HUES48 (cell line): ENCODE measurements at regions not wholly inside any gene's neighbourhood (a gene's known extent, or its start where the extent isn't known, plus 50 kb on each side); places are given as distances from the start of the nearest gene placed in this dataset.

ENCODE experiments used
- H3K27ac ChIP-seq: one replicate; pipeline ENCODE4 v1.7.0; 2013; ENCODE audit warnings: low read depth, low read length, inconsistent platforms
- H3K27me3 ChIP-seq: 2 replicates; pipeline ENCODE4 v1.6.1; 2013; ENCODE audit warnings: mild to moderate bottlenecking, low read length; ENCODE audit not compliant: control insufficient read depth, insufficient read depth
- H3K36me3 ChIP-seq: 2 replicates; pipeline ENCODE4 v1.6.1; 2013; ENCODE audit warnings: low read length; ENCODE audit not compliant: control insufficient read depth, insufficient read depth
- H3K4me1 ChIP-seq: 2 replicates; pipeline ENCODE4 v1.6.1; 2013; ENCODE audit warnings: mild to moderate bottlenecking, low read length; ENCODE audit not compliant: control insufficient read depth, insufficient read depth
- H3K4me3 ChIP-seq: 2 replicates; pipeline ENCODE4 v1.5.1; 2013; ENCODE audit warnings: mild to moderate bottlenecking, low read depth, low read length
- H3K9ac ChIP-seq: 2 replicates; pipeline ENCODE4 v1.6.1; 2013; ENCODE audit warnings: mild to moderate bottlenecking, low read depth, low read length, moderate library complexity
- H3K9me3 ChIP-seq: 2 replicates; pipeline ENCODE4 v1.6.1; 2013; ENCODE audit warnings: low read length; ENCODE audit not compliant: control insufficient read depth, insufficient read depth

- H3K4me3 ChIP-seq: no peak overlapping the region
- peaks cover 22% of the 10 kb centered on the region for H3K27me3 ChIP-seq
- peaks cover 20% of the 10 kb centered on the region for H3K4me1 ChIP-seq
- H3K27ac ChIP-seq: no peak overlapping the region
- no peaks in the 10 kb centered on the region for H3K36me3 ChIP-seq
- no peaks in the 10 kb centered on the region for H3K9me3 ChIP-seq
- no peak overlapping the region for H3K9ac ChIP-seq
Measured at GRCh38 chr9:38342532-38342931, 50.0 kb upstream of the ALDH1B1 start.

- peaks cover 24% of the 10 kb centered on the region for H3K27me3 ChIP-seq
- peaks cover 19% of the 10 kb centered on the region for H3K4me1 ChIP-seq
- no peaks in the 10 kb centered on the region for H3K9me3 ChIP-seq
- no peak overlapping the region for H3K9ac ChIP-seq
- H3K36me3 ChIP-seq: no peaks in the 10 kb centered on the region
- no peak overlapping the region for H3K27ac ChIP-seq
- H3K4me3 ChIP-seq: no peak overlapping the region
Measured at GRCh38 chr9:38342096-38342495, 50.4 kb upstream of the ALDH1B1 start.

- Histone ChIP-seq H3K27ac (no peak overlapping the region), H3K4me3 (no peak overlapping the region), H3K27me3 (peaks cover 8% of the 10 kb centered on the region; the same call in 1 of the 2 replicates), H3K4me1 (peaks cover 19% of the 10 kb centered on the region; the same call in 1 of the 2 replicates), H3K36me3 (no peaks in the 10 kb centered on the region), H3K9me3 (no peaks in the 10 kb centered on the region), H3K9ac (no peak overlapping the region)
Measured at GRCh38 chr9:38339496-38339895, 53.0 kb upstream of the ALDH1B1 start.

GRCh38 chr9:38339087-38339486 is 53.4 kb upstream of the ALDH1B1 start:
- H3K9ac ChIP-seq: no peak overlapping the region
- H3K36me3 ChIP-seq: no peaks in the 10 kb centered on the region
- H3K9me3 ChIP-seq: no peaks in the 10 kb centered on the region
- no peak overlapping the region for H3K27ac ChIP-seq
- H3K4me3 ChIP-seq: no peak overlapping the region
- H3K4me1 ChIP-seq: peaks cover 19% of the 10 kb centered on the region
- peaks cover 8% of the 10 kb centered on the region; the same call in 1 of the 2 replicates for H3K27me3 ChIP-seq

GRCh38 chr9:38338342-38339018 is 54.0 kb upstream of the ALDH1B1 start:
- Histone ChIP-seq H3K27ac (no peak overlapping the region), H3K9ac (no peak overlapping the region)

GRCh38 chr9:38337706-38338264 is 54.7 kb upstream of the ALDH1B1 start:
- Histone ChIP-seq H3K4me1 (peaks cover 19% of the 10 kb centered on the region), H3K27ac (no peak overlapping the region), H3K9ac (no peak overlapping the region), H3K9me3 (no peaks in the 10 kb centered on the region), H3K36me3 (no peaks in the 10 kb centered on the region), H3K4me3 (no peak overlapping the region), H3K27me3 (peaks cover 2% of the 10 kb centered on the region; the same call in 1 of the 2 replicates)

More at GRCh38 chr9:38338342-38339018, 54.0 kb upstream of the ALDH1B1 start:
- Histone ChIP-seq H3K36me3 (no peaks in the 10 kb centered on the region), H3K4me1 (peaks cover 19% of the 10 kb centered on the region), H3K27me3 (peaks cover 5% of the 10 kb centered on the region; the same call in 1 of the 2 replicates), H3K9me3 (no peaks in the 10 kb centered on the region), H3K4me3 (no peak overlapping the region)

- Histone ChIP-seq H3K4me3 (no peak overlapping the region), H3K36me3 (no peaks in the 10 kb centered on the region), H3K9me3 (no peaks in the 10 kb centered on the region), H3K4me1 (peaks cover 19% of the 10 kb centered on the region), H3K27ac (no peak overlapping the region), H3K27me3 (peaks cover 2% of the 10 kb centered on the region; the same call in 1 of the 2 replicates), H3K9ac (no peak overlapping the region)
Measured at GRCh38 chr9:38337181-38337580, 55.3 kb upstream of the ALDH1B1 start.

GRCh38 chr9:38336341-38336740 is 56.2 kb upstream of the ALDH1B1 start:
- no peaks in the 10 kb centered on the region for H3K9me3 ChIP-seq
- no peak overlapping the region for H3K9ac ChIP-seq
- peaks cover 19% of the 10 kb centered on the region for H3K4me1 ChIP-seq
- H3K27ac ChIP-seq: no peak overlapping the region
- 0 out of 2 replicates have a peak, but pooled peaks cover 2% of the 10 kb centered on the region for H3K27me3 ChIP-seq
- no peaks in the 10 kb centered on the region for H3K36me3 ChIP-seq
- no peak overlapping the region for H3K4me3 ChIP-seq

- Histone ChIP-seq H3K9me3 (no peaks in the 10 kb centered on the region), H3K27me3 (0 out of 2 replicates have a peak, but pooled peaks cover 2% of the 10 kb centered on the region), H3K4me3 (no peak overlapping the region), H3K27ac (no peak overlapping the region), H3K4me1 (peaks cover 19% of the 10 kb centered on the region), H3K36me3 (no peaks in the 10 kb centered on the region), H3K9ac (no peak overlapping the region)
Measured at GRCh38 chr9:38335686-38336085, 56.8 kb upstream of the ALDH1B1 start.

- Histone ChIP-seq H3K4me3 (no peak overlapping the region), H3K9me3 (no peaks in the 10 kb centered on the region)
Measured at GRCh38 chr9:38334234-38334633, 58.3 kb upstream of the ALDH1B1 start.

GRCh38 chr9:38333047-38333446 is 59.5 kb upstream of the ALDH1B1 start:
- Histone ChIP-seq H3K9me3 (no peaks in the 10 kb centered on the region), H3K9ac (no peak overlapping the region), H3K4me1 (peaks cover 19% of the 10 kb centered on the region), H3K36me3 (no peaks in the 10 kb centered on the region), H3K27ac (no peak overlapping the region), H3K4me3 (no peak overlapping the region), H3K27me3 (0 out of 2 replicates have a peak, but pooled peaks cover 2% of the 10 kb centered on the region)

More at GRCh38 chr9:38334234-38334633, 58.3 kb upstream of the ALDH1B1 start:
- Histone ChIP-seq H3K4me1 (peaks cover 19% of the 10 kb centered on the region), H3K27me3 (0 out of 2 replicates have a peak, but pooled peaks cover 2% of the 10 kb centered on the region), H3K9ac (no peak overlapping the region), H3K36me3 (no peaks in the 10 kb centered on the region), H3K27ac (no peak overlapping the region)
